ENCODE measurements at regions not wholly inside any gene's neighbourhood (a gene's known extent, or its start where the extent isn't known, plus 50 kb on each side); places are given as distances from the start of the nearest gene placed in this dataset.

DNA sequence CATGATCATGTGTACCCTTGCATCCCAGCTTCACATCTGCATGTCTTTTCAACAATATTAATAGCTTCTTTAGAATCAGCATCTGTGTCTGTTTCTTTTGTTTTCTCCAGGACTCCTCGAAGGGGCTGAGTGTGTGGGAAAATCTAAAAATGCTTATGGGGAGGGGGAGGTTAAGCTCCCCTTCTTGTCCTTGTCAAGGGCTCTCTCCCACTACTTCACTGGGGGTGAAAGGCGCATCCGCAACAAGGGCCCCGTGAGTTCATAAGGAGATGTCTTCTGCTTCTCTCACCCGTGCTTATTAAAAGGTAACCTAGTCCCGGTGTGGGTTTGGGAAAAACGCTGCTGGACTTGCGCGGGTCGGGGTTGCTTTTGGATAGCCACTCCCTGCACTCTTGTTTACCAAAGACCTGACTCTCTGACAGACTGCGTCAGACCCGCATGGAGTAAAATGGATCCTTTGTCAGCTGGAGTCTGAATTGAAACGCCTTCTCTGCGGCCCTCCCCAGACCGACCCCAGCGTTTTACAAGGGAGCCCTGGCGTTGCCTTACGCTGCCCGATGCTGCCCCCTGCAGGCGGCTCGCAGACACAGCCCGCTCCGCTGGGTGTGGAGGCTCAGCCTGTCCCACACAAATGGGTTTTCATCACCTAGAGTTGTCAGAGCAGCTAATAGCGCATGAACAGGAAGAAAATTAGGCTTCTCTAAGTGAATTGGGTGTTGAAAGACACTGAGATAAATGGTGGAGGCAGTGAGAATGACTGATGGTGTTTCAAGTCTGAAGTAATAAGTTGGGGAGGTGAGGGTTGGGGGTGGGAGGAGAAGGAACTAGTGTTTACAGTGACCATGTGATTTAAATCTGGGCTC, 53.8 kb downstream of the IER5 start:
- peak; percentile 82 for DNase-seq

DNA sequence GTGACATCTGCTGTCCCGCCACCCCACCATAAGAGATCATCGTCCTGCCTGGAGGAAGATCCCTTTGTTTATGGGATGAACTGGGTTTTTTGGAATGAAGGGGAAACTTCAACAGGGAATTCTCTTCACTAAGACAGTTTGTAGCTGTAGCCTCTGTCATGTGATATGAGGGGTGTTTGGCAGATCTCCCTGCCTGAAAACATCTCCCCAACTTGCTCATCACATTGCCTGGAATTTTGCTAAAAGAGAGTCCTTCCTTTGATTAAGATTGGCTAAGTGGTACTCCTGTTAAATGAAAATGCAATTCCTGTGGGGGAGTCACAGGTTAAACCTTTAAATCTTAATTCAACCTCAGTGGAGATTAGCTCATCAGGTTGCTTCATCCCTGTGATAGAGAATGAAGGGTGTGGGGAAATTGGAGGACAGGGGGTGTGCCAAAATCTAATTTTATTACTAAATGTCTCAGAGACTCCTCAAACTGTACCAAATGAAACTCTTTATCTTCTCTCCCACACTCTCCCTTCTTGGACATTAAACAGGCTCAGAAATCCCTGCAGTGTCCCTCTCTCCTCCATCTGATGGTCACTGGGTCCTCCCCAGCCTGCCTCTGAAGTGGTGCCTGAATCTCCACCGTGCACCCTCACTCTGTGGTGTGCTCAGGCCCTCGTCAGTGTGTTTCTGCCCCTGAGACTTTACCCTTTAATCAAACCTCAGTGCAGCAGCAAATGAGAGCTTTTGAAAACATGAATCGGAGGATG, 54.8 kb downstream of the IER5 start:
- DNase-seq, result no peak

DNA sequence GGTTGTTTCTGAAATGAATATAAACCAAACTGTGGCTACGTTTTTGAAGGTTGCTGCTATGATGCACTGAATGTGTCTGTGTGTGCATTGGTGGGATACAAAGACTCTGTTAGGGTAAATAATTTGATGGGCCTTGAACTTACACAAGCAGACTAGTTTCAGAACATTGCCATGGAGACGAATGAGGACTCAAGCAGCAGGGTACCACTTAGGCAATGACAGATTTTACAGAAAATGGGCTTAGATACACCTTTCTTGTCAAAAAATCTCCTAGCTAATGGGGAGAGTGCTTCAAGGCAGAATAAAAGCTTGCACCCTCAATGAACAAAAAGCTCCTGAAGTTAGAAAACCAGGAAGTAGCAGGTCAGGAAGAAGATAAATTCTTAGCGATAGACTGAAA, 55.7 kb downstream of the IER5 start:
- no peak for DNase-seq

DNA sequence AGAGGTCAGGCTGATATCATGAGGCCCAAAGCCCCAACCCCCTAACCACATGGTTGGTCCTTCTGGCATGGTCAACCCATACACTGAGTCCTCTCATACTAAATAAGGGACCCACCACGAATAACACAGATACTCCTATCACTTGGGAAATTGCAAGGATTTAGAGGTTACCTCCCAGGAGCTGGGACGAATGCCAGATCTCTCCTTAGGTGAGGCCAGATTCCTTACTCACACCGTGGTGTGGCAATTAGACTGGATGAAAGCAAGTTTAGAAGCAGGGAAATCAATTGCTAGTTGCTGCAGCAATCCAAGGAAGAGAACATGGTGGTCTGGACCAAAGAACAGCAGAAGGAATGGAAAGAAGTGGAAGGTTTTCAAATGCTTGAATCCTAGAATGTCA, 60.1 kb downstream of the IER5 start:
- no peak for DNase-seq

DNA sequence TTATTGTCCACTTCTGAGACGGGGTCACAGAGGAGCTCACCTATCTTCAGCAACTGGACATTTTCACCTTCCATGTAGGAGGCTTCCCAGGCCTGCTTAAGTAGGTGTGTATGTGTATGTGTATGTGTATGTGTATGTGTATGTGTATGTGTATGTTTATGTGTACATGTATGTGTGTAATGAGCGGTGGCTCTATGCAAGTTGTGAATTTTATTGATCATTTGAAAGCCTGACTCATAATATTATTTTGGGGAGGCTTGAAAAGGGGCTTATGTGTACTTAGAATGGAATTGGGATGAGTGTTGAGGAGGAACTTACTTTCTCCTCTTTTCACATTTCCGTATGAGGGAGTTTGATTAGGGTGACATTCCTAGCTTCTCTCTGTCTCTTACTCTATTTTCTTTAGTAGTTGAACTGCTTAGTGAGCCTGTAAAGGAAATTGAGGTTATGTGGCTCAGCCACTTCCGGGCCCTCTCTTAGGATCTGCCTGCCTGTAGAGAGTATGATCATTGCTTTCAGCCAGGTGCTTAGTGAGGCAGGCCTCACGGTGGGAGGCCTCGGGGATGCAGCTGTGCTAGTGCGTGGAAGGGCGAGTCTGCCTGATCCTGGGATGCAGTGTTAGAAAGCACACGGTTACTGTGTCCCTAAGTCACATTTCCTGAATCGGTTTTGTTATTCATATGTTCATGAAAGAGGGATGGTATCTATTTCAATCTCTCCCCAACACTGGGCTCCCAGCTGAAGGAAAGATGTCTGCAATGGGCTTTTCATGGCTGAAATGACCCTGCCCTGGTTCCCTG, 61.0 kb downstream of the IER5 start:
- peak; percentile 56 for DNase-seq

DNA sequence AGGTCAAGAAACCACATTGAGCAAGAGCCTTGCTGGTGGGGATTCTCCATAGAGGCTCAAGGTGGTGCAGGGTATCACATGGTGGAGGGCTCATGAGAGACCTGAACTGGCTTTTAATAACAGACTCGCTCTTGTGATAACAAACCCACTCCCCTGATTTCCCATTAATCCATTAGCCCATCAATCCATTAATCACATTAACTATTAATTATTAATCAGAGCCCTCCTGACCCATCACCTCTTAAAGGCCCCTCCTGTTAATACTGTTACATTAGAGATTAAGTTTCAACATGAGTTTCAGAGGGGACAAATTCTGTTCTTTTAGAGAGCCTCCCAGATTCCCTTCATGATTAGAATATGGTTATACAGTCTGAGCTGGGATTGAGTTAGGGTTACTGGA, 61.8 kb downstream of the IER5 start:
- no peak for DNase-seq

DNA sequence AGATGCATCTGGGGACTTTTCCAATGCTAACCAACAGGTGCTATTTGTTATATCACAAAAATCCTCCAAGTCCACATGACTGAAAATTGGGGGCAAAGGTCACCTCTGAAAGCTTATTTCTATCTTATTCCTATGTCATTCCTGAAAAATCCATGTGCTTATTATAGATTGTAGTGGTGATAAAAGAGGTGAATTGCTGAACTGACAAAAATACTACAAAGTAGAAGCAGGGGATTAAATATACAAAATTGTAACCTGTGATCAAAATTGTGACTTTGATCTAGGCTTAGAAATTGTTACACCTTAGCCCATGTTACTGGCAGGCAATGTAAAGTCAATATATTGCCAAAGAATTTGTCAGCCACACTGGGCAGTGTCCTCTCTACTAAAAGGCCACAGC, 62.3 kb downstream of the IER5 start:
- DNase-seq, result no peak

DNA sequence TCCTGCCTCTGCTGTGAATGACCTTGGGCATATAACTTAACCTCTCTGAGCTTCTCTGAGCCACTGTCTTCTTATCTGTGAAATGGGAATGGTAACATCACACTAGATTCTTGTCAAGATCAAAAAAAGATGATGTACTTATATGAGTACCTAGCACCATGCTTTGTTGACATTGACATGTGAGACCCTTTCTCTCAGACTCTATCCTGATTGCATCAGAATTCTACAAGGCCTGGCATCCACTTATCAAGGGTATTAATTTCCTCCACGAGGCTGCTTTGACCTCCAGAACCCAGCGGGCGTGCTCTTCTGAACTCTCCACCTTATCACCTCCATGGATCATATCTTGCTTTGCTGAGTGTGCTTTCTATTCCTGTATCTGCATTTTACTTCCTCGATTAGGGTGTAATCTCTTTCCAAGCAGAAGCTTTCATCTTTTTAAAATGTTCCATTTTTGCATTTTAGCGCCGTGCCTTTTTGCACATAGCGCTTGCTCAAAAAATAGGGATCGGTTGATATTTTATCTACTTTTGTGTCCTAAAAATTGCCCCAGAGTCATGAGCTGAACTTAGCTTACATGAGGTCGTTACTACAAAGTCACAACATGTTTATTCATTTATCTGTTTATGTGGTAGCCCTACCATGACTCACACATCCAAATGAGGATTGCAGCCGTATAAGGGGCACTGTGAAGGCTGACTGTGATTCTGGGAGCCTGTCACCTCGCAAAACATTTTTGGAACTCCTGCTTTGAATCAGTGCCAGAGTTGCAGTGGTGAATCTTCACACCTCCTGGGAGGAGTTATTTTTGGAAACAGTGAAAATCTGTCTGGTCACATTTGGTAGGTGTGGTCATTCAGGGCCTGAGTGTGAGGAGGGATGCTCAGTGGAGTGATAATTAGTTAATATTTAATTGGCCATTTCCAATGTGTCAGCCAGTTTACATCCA, 63.2 kb downstream of the IER5 start:
- no peak for DNase-seq

DNA sequence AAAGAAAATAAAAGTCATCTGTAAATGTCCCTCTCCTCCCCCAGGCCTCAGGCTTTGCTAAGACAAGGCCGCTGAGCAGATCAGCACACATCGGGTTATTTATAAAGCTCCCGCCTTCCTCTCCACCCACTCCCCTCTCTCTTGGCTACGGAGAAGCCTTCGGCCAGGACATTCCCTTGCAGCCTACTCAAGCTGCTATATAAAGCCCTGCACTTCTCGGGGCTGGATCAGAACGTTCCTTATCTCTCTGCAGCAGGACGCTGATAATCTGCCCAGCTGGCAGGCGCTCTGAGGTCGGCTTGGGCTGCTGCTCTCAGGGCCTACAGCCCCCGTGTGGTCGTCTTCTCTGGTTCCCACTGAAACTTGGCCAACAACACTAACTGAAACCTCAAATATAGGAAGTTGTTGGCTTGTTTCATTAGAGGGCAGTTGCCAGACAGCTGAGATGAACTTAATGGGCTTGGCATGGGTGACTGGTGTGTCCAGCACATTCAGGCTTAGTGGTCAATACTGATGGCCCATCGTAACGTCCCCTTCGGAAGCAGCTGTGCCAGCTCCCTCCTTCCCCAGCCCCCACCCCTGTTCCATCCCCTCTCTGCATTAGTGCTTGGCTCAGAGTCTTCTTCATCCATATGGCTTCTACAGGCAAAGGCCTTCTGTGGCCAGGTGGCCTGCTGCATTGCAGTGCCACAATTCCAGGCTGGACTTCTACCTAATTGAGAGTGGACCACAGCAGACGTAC, 64.6 kb downstream of the IER5 start:
- DNase-seq, result no peak

DNA sequence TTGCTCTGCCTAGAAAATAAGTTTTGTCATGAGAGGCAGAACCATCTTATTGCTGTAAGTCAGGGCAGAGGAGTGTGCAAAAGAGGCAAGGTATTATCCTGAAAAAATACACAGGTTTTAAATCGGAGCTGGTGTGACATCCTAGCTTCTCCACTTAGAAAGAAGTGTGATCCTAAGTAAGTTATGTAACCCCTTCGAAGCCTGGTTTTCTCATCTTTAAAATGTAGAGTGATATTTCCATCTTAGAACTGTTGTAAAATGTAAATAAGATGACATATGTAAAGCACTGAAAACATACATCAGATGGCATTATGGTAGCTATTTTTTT, 65.1 kb downstream of the IER5 start:
- DNase-seq, result no peak

DNA sequence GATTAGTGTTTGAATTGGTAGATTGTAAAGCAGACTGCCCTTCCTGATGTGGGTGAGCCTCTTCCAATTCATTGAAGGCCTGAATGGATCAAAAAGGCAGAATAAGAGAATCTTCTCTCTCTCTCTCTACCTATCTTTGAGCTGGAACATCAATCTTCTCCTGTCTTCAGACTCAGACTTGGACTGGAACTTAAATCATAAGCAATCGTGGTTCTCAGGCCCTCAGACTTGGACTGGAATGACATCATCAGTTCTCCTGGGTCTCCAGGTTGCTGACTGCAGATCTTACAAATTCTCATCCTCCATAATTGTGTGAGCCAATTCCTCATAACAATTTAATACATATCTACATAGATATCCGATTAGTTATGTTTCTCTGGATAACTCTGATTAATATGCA, 66.8 kb downstream of the IER5 start:
- DNase-seq, result no peak

DNA sequence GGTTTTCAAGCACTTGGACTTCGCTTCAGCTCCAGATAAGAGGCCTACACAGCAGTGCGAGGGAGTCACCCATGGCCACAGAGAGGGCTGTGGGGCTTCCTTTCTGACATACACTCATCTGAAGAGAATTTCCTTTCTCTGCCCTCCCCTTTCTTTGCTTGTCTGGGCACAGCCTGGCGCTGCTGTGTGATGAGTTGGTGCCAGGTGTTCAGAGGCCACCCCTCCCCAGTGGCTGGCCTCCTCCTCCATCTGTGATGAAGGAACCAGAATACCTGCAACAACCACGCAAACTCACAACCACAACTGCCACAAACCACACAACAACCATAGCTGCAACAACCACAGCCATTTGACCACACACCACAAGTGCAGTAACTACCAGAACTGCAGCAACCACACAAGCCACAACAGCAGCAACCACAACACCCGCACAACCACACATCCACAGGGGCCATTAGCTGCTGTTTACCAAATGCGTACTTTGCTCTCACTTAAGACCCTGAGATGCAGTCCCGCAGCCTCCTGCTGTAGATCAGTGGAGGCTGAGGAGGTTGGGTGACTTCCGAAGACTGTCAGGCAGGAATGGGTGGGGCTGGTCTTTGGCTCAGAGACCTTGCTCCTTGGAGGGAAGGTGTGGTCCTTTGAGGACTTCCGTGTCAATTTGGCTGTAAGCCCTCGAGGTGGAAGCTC, 71.1 kb downstream of the IER5 start:
- DNase-seq, result peak; percentile 15

DNA sequence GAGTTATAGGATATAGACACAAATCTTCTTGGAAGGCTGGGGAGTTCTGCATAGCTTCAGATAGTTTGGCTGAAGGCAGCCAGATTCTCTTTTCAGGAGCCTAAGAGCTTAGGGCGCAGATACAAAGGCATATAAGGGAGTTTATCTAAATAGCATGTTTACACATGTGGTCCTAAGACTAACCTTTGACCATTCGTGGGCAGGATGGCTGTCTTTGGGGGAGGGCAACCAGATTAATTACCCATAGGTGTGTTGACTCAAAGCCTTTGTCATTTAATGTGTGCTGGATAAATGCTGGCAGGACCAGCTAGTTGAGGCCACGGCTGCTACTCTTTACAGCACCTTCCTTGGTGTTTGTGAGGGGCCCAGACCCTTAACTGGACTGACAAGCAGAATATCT, 71.8 kb downstream of the IER5 start:
- DNase-seq, result no peak

DNA sequence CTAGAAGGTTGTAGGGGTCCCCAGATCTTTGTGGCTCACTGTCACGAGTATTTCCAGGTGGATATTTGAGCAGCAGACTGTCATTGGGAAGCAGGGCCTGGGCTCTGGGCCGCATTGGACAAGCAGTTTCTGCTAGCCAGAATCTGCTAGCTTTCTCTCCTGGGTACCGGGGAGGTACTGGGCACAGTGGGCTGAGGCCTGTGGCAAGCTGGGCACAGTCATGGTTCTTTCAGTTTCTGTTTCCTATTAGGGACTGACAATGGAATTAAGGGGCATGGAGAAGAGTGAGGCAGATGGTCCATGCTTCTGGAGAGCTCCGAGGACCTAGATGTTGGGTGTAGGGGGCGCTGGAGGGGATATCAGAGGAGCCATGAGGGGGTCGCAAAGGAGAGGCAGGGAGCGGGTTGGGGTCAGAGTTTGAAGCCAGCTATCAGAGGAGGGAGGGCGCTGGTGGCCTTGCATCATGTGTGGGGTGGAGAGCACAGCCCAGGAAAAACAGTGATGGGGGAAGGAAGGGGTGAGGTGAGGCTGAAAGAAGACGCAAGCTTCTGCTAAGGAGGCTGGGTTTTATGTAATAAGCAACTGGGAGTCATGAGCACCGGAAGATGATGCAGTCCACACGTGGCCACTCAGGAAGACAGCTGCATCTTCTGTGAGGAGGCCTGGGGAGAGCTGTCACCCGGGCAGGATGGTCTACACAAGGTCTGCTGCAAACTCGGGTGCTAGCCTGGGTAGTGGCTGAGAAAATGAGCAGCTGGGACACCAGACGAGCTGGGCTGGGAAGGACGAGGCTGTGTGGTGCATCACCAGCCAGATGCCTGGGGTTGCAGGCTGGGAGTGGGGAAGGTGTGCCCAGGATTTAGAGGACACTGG, 72.7 kb downstream of the IER5 start:
- DNase-seq, result no peak

DNA sequence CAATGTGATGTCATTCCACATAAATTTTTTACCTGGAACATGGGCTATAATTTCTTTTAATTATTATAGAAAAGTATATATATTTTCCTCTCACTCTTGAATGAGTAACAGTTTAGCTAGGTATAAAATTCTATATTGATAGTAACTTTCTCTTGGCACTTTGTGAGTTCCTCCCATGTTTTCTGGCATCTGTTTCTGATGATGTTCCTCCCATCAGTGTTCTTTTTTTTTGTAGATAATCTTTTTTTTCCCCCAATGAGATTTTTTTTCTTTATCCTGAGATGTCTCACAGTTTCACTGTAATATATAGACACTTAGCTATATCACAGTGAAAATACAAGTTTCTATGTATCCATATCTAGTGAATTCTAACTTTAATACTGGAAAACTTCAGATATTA, 75.2 kb downstream of the IER5 start:
- DNase-seq, result no peak

DNA sequence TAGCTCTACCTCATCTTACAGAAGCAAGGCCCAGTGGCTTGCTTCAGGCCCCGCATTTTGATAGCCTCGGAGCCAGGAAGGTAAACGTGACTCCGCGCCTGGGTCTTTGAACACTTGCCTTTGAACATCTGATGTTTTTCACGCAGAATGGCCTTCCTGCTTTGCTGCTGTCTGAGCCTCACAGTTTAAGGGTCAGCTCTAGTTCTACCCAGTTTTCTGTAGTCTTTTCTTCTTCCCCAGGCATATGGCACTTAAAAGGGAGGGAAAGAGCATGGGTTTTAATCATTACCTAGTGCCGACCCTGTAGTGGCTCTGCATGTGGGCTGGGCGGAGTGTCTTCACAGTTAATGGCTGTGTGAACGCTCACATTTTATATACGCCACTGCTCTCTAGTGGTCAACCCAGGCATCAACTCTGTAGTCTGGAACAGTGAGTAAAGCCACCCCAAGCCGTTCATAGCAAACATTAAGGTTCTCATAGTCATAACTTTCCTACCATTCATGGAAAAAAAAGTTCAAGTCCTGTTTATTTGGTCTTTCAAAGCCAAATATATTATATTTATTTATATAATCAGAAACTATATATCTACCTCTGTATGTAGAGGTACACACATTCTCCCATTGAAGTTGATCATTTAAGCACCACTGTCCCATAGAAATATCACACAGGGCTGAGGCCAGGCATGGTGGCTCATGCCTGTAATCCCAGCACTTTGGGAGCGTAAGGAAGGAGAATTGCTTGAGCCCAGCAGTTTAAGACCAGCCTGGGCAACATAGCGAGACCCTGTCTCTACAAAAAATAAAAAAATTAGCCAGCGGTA, 78.1 kb downstream of the IER5 start:
- DNase-seq, result peak; percentile 54

DNA sequence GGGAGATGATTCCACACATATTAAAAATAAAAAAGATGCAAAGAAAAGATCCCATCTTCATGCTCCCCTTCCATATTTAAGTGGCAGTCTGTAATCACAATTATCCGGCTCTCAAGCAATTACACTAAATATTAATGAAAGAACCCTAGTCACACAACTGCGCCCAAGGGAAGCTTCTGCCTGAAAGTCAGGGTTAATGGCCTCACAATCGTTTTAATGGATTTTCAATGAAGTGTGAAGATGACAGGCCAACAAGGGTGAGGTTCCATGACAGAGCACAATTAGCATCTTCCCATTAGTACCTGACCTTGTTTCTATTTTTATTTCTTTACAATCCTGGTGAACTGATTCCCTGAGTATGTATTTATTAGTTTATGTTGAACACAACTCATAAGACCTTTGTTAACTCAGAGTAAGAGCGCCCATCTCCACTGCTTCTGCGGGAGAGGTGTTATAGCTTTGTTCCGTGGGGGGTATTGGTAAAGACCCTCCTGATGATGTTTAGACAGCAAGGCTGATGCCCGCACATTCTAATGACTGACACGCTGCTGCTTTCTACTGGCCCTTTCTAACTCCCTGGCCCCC, 80.9 kb downstream of the IER5 start:
- DNase-seq, result no peak

DNA sequence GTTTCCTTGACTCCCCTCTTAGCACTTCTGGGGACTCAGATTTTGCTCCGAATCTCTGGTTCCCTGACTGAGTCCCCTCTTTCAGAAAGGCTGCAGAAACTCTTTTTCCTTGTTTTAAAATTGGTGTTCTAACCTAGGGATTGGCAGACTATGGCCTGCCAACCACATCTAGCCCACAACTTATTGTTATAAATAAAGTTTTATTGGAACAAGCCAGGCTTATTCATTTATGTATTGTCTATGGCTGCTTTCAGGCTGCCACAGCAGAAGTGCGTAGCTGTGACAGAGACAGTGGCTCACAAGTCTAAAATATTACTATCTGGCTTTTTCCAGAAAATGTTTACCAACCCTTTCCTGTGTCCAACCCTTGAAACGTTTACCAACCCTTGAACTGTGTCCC, 81.7 kb downstream of the IER5 start:
- DNase-seq, result no peak

DNA sequence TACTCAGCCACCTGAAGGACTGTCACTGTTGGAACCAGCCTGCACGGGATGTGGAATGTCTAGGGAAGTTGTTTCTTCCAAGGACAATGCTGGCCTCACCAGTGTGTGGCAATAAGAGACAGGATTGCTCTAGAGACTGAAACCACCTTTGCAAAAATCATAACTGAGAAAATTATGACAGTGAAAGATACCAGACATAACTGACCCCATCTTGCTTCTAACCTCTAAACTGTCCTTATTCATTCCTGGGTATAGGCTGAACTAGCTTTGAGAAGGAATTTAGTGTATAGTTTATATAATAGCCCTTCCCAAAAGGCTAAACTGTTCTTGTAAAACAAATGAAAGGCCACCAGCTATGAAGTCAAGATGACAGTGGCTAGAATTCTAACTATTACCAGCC, 83.6 kb downstream of the IER5 start:
- DNase-seq, result no peak

Measured in effector CD8-positive, alpha-beta T cell (primary cell).